ENCODE measurements at regions not wholly inside any gene's neighbourhood (a gene's known extent, or its start where the extent isn't known, plus 50 kb on each side); places are given as distances from the start of the nearest gene placed in this dataset.

GRCh38 chr9:82466616-82467260 is 478.2 kb downstream of the SPATA31D1 start:
- H2AFZ ChIP-seq (ENCODE audit: low read length), result no peak overlapping the region
- H3K4me2 ChIP-seq (ENCODE audit: extremely low read depth, insufficient read depth, low read length), result no peak overlapping the region
- H3K36me3 ChIP-seq (ENCODE audit: control insufficient read depth, insufficient read depth, low read length), result no peaks in the 10 kb centered on the region
- H3K4me3 ChIP-seq (replicated peaks in 1 of 4; ENCODE audit: control extremely low read depth in 1 of 4, insufficient read depth in 1 of 4, low read depth in 3 of 4, low read length in 4 of 4), result peak overlapping the region in 1 of 4 experiments; percentile 36
- H3K27me3 ChIP-seq (ENCODE audit: control insufficient read depth, insufficient read depth, low read length), result no peaks in the 10 kb centered on the region
- no peaks in the 10 kb centered on the region for H3K79me2 ChIP-seq (ENCODE audit: control insufficient read depth, insufficient read depth, low read length)
- no peaks in the 10 kb centered on the region for H3K4me1 ChIP-seq (ENCODE audit: control insufficient read depth, extremely low read depth, insufficient read depth, low read length)
- TF ChIP-seq EZH2 (IDR thresholded peaks at IDR 0.05; ENCODE audit: low read length, missing control alignments), result no peak
- TF ChIP-seq CTCF (conservative IDR thresholded peaks at IDR 0.05 in 1 of 2, IDR thresholded peaks at IDR 0.05 in 1 of 2; ENCODE audit: low read depth in 1 of 2, low read length in 2 of 2), result peak; percentile 25 to 53
- H3K27ac ChIP-seq (ENCODE audit: insufficient read depth, low read length), result no peak overlapping the region
- no peak for DNase-seq (ENCODE audit: low read depth in 2 of 2)
- no peaks in the 10 kb centered on the region for H4K20me1 ChIP-seq (ENCODE audit: control insufficient read depth, extremely low read depth, insufficient read depth, low read length)
- H3K9ac ChIP-seq (ENCODE audit: insufficient read depth, low read length), result no peak overlapping the region
- no peaks in the 10 kb centered on the region for H3K9me3 ChIP-seq (ENCODE audit: control insufficient read depth, insufficient read depth, low read depth, low read length)

GRCh38 chr9:82467436-82467835 is 478.9 kb downstream of the SPATA31D1 start:
- Histone ChIP-seq H4K20me1 (ENCODE audit: control insufficient read depth, extremely low read depth, insufficient read depth, low read length) (no peaks in the 10 kb centered on the region), H2AFZ (ENCODE audit: low read length) (no peak overlapping the region), H3K4me2 (ENCODE audit: extremely low read depth, insufficient read depth, low read length) (no peak overlapping the region), H3K4me3 (replicated peaks in 1 of 4; ENCODE audit: control extremely low read depth in 1 of 4, insufficient read depth in 1 of 4, low read depth in 3 of 4, low read length in 4 of 4) (no peak overlapping the region), H3K9me3 (ENCODE audit: control insufficient read depth, insufficient read depth, low read depth, low read length) (no peaks in the 10 kb centered on the region), H3K79me2 (ENCODE audit: control insufficient read depth, insufficient read depth, low read length) (no peaks in the 10 kb centered on the region), H3K27me3 (ENCODE audit: control insufficient read depth, insufficient read depth, low read length) (no peaks in the 10 kb centered on the region), H3K9ac (ENCODE audit: insufficient read depth, low read length) (no peak overlapping the region), H3K27ac (ENCODE audit: insufficient read depth, low read length) (no peak overlapping the region), H3K4me1 (ENCODE audit: control insufficient read depth, extremely low read depth, insufficient read depth, low read length) (no peaks in the 10 kb centered on the region), H3K36me3 (ENCODE audit: control insufficient read depth, insufficient read depth, low read length) (no peaks in the 10 kb centered on the region)
- no peak for DNase-seq (ENCODE audit: low read depth in 2 of 2)
- no peak for TF ChIP-seq EZH2 (IDR thresholded peaks at IDR 0.05; ENCODE audit: low read length, missing control alignments)

- H3K4me1 ChIP-seq (ENCODE audit: control insufficient read depth, extremely low read depth, insufficient read depth, low read length), result no peaks in the 10 kb centered on the region
- H3K4me2 ChIP-seq (ENCODE audit: extremely low read depth, insufficient read depth, low read length), result no peak overlapping the region
- H3K36me3 ChIP-seq (ENCODE audit: control insufficient read depth, insufficient read depth, low read length), result no peaks in the 10 kb centered on the region
These were observed 485.7 kb downstream of the SPATA31D1 start for GRCh38 chr9:82474235-82474634.

More at GRCh38 chr9:82474235-82474634, 485.7 kb downstream of the SPATA31D1 start:
- H3K4me3 ChIP-seq (replicated peaks in 1 of 4; ENCODE audit: control extremely low read depth in 1 of 4, insufficient read depth in 1 of 4, low read depth in 3 of 4, low read length in 4 of 4), result no peak overlapping the region
- no peak for DNase-seq (ENCODE audit: low read depth in 2 of 2)
- no peak overlapping the region for H3K27ac ChIP-seq (ENCODE audit: insufficient read depth, low read length)
- H3K9me3 ChIP-seq (ENCODE audit: control insufficient read depth, insufficient read depth, low read depth, low read length), result no peaks in the 10 kb centered on the region
- TF ChIP-seq EZH2 (IDR thresholded peaks at IDR 0.05; ENCODE audit: low read length, missing control alignments) (no peak), CTCF (conservative IDR thresholded peaks at IDR 0.05 in 1 of 2, IDR thresholded peaks at IDR 0.05 in 1 of 2; ENCODE audit: low read depth in 1 of 2, low read length in 2 of 2) (no peak)
- H3K9ac ChIP-seq (ENCODE audit: insufficient read depth, low read length), result no peak overlapping the region
- no peaks in the 10 kb centered on the region for H4K20me1 ChIP-seq (ENCODE audit: control insufficient read depth, extremely low read depth, insufficient read depth, low read length)
- no peaks in the 10 kb centered on the region for H3K79me2 ChIP-seq (ENCODE audit: control insufficient read depth, insufficient read depth, low read length)
- no peak overlapping the region for H2AFZ ChIP-seq (ENCODE audit: low read length)
- no peaks in the 10 kb centered on the region for H3K27me3 ChIP-seq (ENCODE audit: control insufficient read depth, insufficient read depth, low read length)
